ENCODE measurements at regions not wholly inside any gene's neighbourhood (a gene's known extent, or its start where the extent isn't known, plus 50 kb on each side); places are given as distances from the start of the nearest gene placed in this dataset.

GRCh38 chr2:121902616-121903015 is 147.2 kb downstream of the TSN start:
- TF ChIP-seq POLR2AphosphoS5 (IDR thresholded peaks at IDR 0.05) = no peak
- TF ChIP-seq CTCF (IDR thresholded peaks at IDR 0.05) = no peak

All from gastroesophageal sphincter (tissue), 3 donors.